K562 (cell line): ENCODE measurements at regions not wholly inside any gene's neighbourhood (a gene's known extent, or its start where the extent isn't known, plus 50 kb on each side); places are given as distances from the start of the nearest gene placed in this dataset.

Source experiments
- ATAC-seq: fragments of 200-7000 bp; cut with Tn5 transposase; 3 replicates; pipeline ENCODE4 v1.9.1; 2020; ENCODE audit warnings: moderate library complexity
- BruUV-seq: library from RNA; stranded (reverse); fragments of 400-500 nt; replicated peaks from 2 replicates; lab custom pipeline; 2021; lab: Mats Ljungman, UMichigan
- CTCF ChIA-PET: fragments of 300-600 bp; formaldehyde crosslinking; extraction: SDS; loops from one replicate; lab custom pipeline; 2021; ENCODE audit warnings: low intra/inter-chr PET ratio; lab: Yijun Ruan, JAX
- POLR2A ChIA-PET: fragments of 300-600, 350-650 bp; sonication (Branson Sonifier 250); formaldehyde crosslinking; extraction: SDS; loops from one replicate; lab custom pipeline; 2021; ENCODE audit warnings: antibody characterized with exemption, inconsistent platforms; lab: Yijun Ruan, JAX
- DNase-seq, 4 experiments: peaks; one replicate each; pipeline versions ENCODE4 v3.0.0 to v3.0.0-alpha.2; 2011 to 2018; ENCODE audit warnings: low spot score in 3 of 4, mixed read lengths in 3 of 4; ENCODE audit errors: extremely low read depth in 1 of 4
- FAIRE-seq: peaks from 2 replicates; lab custom pipeline; 2011; peaks lifted over from hg19 to GRCh38; lab: Jason Lieb, UNC
- H2AFZ ChIP-seq: 2 replicates; pipeline ENCODE4 v1.6.0; 2011; ENCODE audit warnings: low read depth, low read length, control low read depth, inconsistent platforms
- H3K27ac ChIP-seq: fragments of 200-600 bp; 3 replicates; pipeline ENCODE4 v1.8.0; 2011; ENCODE audit warnings: low read depth, mild to moderate bottlenecking, control low read depth, inconsistent platforms, low read length, moderate library complexity, mixed read lengths; ENCODE audit errors: extremely low read depth
- H3K27me3 ChIP-seq, 2 experiments: fragments of 300-600 bp in 1 of 2; 2 replicates in 1 of 2; 3 replicates in 1 of 2; pipeline versions ENCODE4 v1.6.0 to v1.8.0; 2011; ENCODE audit warnings: inconsistent platforms in 2 of 2, low read length in 2 of 2, mild to moderate bottlenecking in 1 of 2, mixed read lengths in 1 of 2, moderate library complexity in 1 of 2; ENCODE audit not compliant: control insufficient read depth in 2 of 2, insufficient read depth in 2 of 2
- H3K36me3 ChIP-seq: fragments of 300-600 bp; 3 replicates; pipeline ENCODE4 v1.8.0; 2011; ENCODE audit warnings: mild to moderate bottlenecking, low read length, inconsistent platforms; ENCODE audit not compliant: control insufficient read depth, insufficient read depth
- H3K4me1 ChIP-seq, 2 experiments: fragments of 200-600 bp in 1 of 2; replicated peaks in 1 of 2; 2 replicates in 1 of 2; 3 replicates in 1 of 2; pipeline versions ENCODE4 v1.5.1 to v1.8.0; 2011; ENCODE audit warnings: inconsistent platforms in 2 of 2, low read length in 2 of 2, mild to moderate bottlenecking in 1 of 2, mixed read lengths in 1 of 2, moderate library complexity in 1 of 2; ENCODE audit not compliant: control insufficient read depth in 2 of 2, insufficient read depth in 2 of 2
- H3K4me2 ChIP-seq: 2 replicates; pipeline ENCODE4 v1.6.1; 2011; ENCODE audit warnings: low read length, control low read depth, inconsistent platforms, mixed read lengths; ENCODE audit not compliant: insufficient read depth
- H3K4me3 ChIP-seq: fragments of 200-600 bp; sonication (generic), shearing (Covaris generic); 2 replicates; pipeline ENCODE4 v1.5.1; 2016; ENCODE audit warnings: control low read depth, inconsistent platforms
- H3K79me2 ChIP-seq: fragments of 200-600 bp; 3 replicates; pipeline ENCODE4 v1.8.0; 2011; ENCODE audit warnings: low read length, inconsistent platforms; ENCODE audit not compliant: control insufficient read depth, insufficient read depth
- H3K9ac ChIP-seq, 2 experiments: 2 replicates each; pipeline versions ENCODE4 v1.6.0 to v1.6.1; 2011; ENCODE audit warnings: low read depth in 2 of 2, low read length in 2 of 2, control low read depth in 1 of 2, inconsistent platforms in 1 of 2, mild to moderate bottlenecking in 1 of 2, mixed read lengths in 1 of 2; ENCODE audit not compliant: insufficient read depth in 1 of 2
- H3K9me1 ChIP-seq: one replicate; pipeline ENCODE4 v1.6.0; 2011; ENCODE audit warnings: inconsistent platforms, mild to moderate bottlenecking, low read length, moderate library complexity; ENCODE audit not compliant: control insufficient read depth, insufficient read depth
- H3K9me3 ChIP-seq: replicated peaks from 2 replicates; pipeline ENCODE4 v1.5.1; 2011; ENCODE audit warnings: low read depth, low read length, inconsistent platforms; ENCODE audit not compliant: control insufficient read depth, insufficient read depth
- H4K20me1 ChIP-seq: replicated peaks from 2 replicates; pipeline ENCODE4 v1.6.1; 2011; ENCODE audit warnings: low read length, inconsistent platforms, mixed read lengths; ENCODE audit not compliant: control insufficient read depth, insufficient read depth
- DMBX1 ChIP-seq: fragments of 250-450 bp; sonication (Bioruptor Pico); IDR thresholded peaks from 2 replicates; pipeline ENCODE4 v1.8.0; 2022; ENCODE audit warnings: inconsistent platforms, mild to moderate bottlenecking, moderate library complexity, borderline replicate concordance
- MAFK ChIP-seq: IDR thresholded peaks from 2 replicates; pipeline ENCODE4 v1.6.1; 2011; ENCODE audit warnings: low read length, improper control_type of control experiment
- ZNF639 ChIP-seq, 2 experiments: fragments of 200-800 bp in 1 of 2; sonication (Bioruptor generic) in 1 of 2; sonication (generic) in 1 of 2; formaldehyde crosslinking in 1 of 2; IDR thresholded peaks in 1 of 2; conservative IDR thresholded peaks in 1 of 2; 2 replicates each; pipeline versions ENCODE4 v1.5.0 to v1.6.1; 2016 to 2020; ENCODE audit warnings: missing compliant biosample characterization in 1 of 2, missing genetic modification characterization in 1 of 2, missing genetic modification reagents in 1 of 2
- WGBS: fragments of 100-300 bp; shearing (Covaris generic); methylation state at CpG from one replicate; pipeline ENCODE4 v1.1.6; 2016; ENCODE audit warnings: low coverage, mixed read lengths; ENCODE audit not compliant: insufficient coverage; ENCODE audit errors: missing lambda C conversion rate; 5-methylcytosine and 5-hydroxymethylcytosine counted together
- in situ Hi-C: fragments of 300-500 bp; cut with MboI; formaldehyde crosslinking; loops from 4 replicates; pipeline ENCODE4 v1.15.0; 2018; ENCODE audit warnings: inconsistent platforms, mixed read lengths
- intact Hi-C: fragments of 100-400 bp; cut with micrococcal nuclease; formaldehyde crosslinking; loops from 2 replicates; pipeline ENCODE4 v1.14.2; 2022

DNA sequence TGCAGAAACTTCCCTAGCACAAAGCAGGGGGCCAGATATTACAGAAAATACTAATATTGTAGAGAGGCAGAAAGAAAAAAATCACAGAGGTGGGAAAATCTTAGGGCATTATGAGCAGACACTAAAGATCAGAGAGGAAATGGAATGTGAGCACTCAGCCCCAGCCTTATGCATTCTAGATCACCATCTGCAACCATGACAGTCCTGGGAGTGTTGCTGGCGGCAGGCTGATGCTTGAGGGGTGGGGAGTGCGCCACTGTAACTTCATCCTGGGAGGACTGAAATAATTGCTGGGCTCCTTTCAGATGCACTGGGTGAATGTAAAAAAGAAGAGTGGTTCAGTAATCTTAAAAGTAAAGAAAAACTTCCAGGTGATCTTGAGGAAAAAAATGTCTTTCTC, 427.6 kb upstream of the SEMA6D start (continued):
- TF ChIP-seq DMBX1: no peak
- TF ChIP-seq, all 486 proteins: peak for 0

GRCh38 chr15:47291767-47292166, 425.5 kb upstream of the SEMA6D start:
- DNase-seq (no peak), FAIRE-seq (no peak), ATAC-seq (no peak)
- WGBS: 0% methylated on average over 2 of the region's 2 CpGs
- TF ChIP-seq MAFK (no peak), ZNF639 (CRISPR knock-in tag; conservative IDR thresholded peaks at IDR 0.05 in 1 of 2, IDR thresholded peaks at IDR 0.05 in 1 of 2) (no peak)
- ChIA-PET CTCF (no interaction called here), POLR2A (no interaction called here)
- H3K27me3 ChIP-seq: no peaks in the 10 kb centered on the region
- no peaks in the 10 kb centered on the region for H3K9me1 ChIP-seq
- H3K79me2 ChIP-seq: no peaks in the 10 kb centered on the region
- H3K9me3 ChIP-seq: 0 out of 2 replicates have a peak, but pooled peaks cover 4% of the 10 kb centered on the region
- no peak overlapping the region for H2AFZ ChIP-seq
- H3K36me3 ChIP-seq: no peaks in the 10 kb centered on the region
- H3K27ac ChIP-seq: no peak overlapping the region
- in situ Hi-C loops (no loop called here), intact Hi-C loops (no loop called here)
- no peak overlapping the region for H3K4me2 ChIP-seq
- H3K9ac ChIP-seq: no peak overlapping the region
- H3K4me1 ChIP-seq: no peaks in the 10 kb centered on the region
- no TSS peak for BruUV-seq
- H3K4me3 ChIP-seq: no peak overlapping the region
- no peaks in the 10 kb centered on the region for H4K20me1 ChIP-seq
